Psoas muscle (tissue), 7 donors: ENCODE measurements at regions not wholly inside any gene's neighbourhood (a gene's known extent, or its start where the extent isn't known, plus 50 kb on each side); places are given as distances from the start of the nearest gene placed in this dataset.

Experiments used
- ATAC-seq, 4 donors: fragments of 200-7000 bp; cut with Tn5 transposase; one replicate each; pipeline ENCODE4 v1.9.1; 2020; ENCODE audit warnings: moderate library complexity in 3 of 4, mild to moderate bottlenecking in 2 of 4
- DNase-seq, 2 donors: peaks; one replicate each; pipeline ENCODE4 v3.0.0-alpha.2; 2020
- H3K27ac ChIP-seq: fragments of 200-600 bp; one replicate; pipeline ENCODE4 v1.8.0; 2022
- H3K27me3 ChIP-seq, 3 donors: fragments of 200-600 bp in 1 of 3; one replicate each; pipeline versions ENCODE4 v1.6.1 to v1.8.0; 2013 to 2022; ENCODE audit warnings: low read length in 2 of 3, mild to moderate bottlenecking in 2 of 3, moderate library complexity in 1 of 3; ENCODE audit not compliant: insufficient read depth in 3 of 3
- H3K36me3 ChIP-seq, 2 donors: fragments of 200-600 bp in 1 of 2; one replicate each; pipeline versions ENCODE4 v1.6.1 to v1.8.0; 2013 to 2022; ENCODE audit warnings: low read depth in 1 of 2, mild to moderate bottlenecking in 1 of 2, moderate library complexity in 1 of 2; ENCODE audit not compliant: insufficient read depth in 1 of 2
- H3K4me1 ChIP-seq: fragments of 200-600 bp; one replicate; pipeline ENCODE4 v1.8.0; 2022
- H3K4me3 ChIP-seq: fragments of 200-600 bp; one replicate; pipeline ENCODE4 v1.8.0; 2022; ENCODE audit warnings: mild to moderate bottlenecking
- H3K9me3 ChIP-seq: fragments of 200-600 bp; one replicate; pipeline ENCODE4 v1.8.0; 2022
- WGBS, 3 donors: extraction: QIAGEN DNeasy Blood & Tissue Kit; methylation state at CpG; one replicate each; pipeline versions ENCODE4 v1.1.6 to v1.1.7; 2013; 5-methylcytosine and 5-hydroxymethylcytosine counted together
- intact Hi-C, 2 donors: fragments of 100-400 bp; cut with DNase I; formaldehyde crosslinking; loops; one replicate each; pipeline versions ENCODE4 v1.11.0 to v1.14.2; 2022
- TF ChIP-seq, protein P1 (sequence below): fragments of 200-600 bp; IDR thresholded peaks from one replicate; pipeline ENCODE4 v1.8.0; 2022; ENCODE audit warnings: antibody characterized with exemption
- donor health status: healthy with polysubstance abuse.
- donor health status: DM: no; HTN: no; CAD: no; lungs with moderate emphysema.
- donor health status: Bipolar disorder and iron deficiency.
- donor health status: healthy.
- donor health status: DM: yes; HTN: yes; CAD: no.
- donor health status: DM: no; HTN: no; CAD: no.
- donor health status: DM: yes; HTN: yes; CAD: no.

DNA sequence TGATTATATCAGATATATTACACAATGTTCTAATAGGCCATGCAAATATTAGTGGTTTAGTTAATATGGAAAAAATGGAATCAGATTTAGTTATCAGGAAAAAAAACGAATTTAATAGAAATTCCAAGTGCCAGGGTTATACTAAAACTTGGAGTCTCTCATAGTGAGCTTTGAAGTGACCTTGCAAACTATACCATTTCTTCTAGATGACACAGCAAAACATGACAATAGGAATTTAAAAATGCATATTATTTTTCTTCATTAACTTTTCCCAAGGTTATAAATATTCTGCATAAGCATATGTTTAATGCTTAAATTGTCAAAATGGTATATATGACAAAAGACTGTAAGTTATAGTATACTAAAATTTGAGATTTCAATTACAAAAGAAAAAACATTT, 250.1 kb upstream of the DCN start:
- no peak for DNase-seq
- no peaks in the 10 kb centered on the region for H3K27me3 ChIP-seq
- no peaks in the 10 kb centered on the region for H3K36me3 ChIP-seq
- WGBS, 3 donors: 65 to 74% (median 66%) methylated on average over 1 of the region's 1 CpG
- H3K4me3 ChIP-seq: no peak overlapping the region
- no peak overlapping the region for H3K27ac ChIP-seq
- TF ChIP-seq, protein P1, sequence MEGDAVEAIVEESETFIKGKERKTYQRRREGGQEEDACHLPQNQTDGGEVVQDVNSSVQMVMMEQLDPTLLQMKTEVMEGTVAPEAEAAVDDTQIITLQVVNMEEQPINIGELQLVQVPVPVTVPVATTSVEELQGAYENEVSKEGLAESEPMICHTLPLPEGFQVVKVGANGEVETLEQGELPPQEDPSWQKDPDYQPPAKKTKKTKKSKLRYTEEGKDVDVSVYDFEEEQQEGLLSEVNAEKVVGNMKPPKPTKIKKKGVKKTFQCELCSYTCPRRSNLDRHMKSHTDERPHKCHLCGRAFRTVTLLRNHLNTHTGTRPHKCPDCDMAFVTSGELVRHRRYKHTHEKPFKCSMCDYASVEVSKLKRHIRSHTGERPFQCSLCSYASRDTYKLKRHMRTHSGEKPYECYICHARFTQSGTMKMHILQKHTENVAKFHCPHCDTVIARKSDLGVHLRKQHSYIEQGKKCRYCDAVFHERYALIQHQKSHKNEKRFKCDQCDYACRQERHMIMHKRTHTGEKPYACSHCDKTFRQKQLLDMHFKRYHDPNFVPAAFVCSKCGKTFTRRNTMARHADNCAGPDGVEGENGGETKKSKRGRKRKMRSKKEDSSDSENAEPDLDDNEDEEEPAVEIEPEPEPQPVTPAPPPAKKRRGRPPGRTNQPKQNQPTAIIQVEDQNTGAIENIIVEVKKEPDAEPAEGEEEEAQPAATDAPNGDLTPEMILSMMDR: no peak
- intact Hi-C loops: no loop called here
- H3K4me1 ChIP-seq: no peaks in the 10 kb centered on the region
- no peaks in the 10 kb centered on the region for H3K9me3 ChIP-seq
- ATAC-seq: no peak

DNA sequence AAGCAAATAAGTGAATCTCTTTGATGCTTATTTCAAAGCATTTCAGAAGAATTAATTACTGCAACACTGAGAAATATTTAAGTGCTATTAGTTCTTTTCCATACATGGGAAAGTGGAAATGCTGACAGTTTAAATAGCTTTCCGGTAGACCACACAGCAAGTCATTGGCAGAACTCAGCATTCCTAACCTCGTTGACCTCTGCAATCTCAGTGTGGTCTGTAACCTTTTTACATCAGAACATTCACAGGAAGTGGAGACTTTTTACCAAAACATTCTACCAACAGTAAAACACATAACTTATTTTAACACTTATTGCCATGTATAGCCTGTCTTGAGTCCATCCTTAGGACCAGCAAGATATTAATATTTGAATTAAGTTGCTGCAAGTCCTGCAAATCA, 249.5 kb upstream of the DCN start:
- TF ChIP-seq, protein P1: no peak
- H3K9me3 ChIP-seq: no peaks in the 10 kb centered on the region
- no peak for DNase-seq
- intact Hi-C loops: no loop called here
- no peak overlapping the region for H3K4me3 ChIP-seq
- no peak for ATAC-seq
- no peaks in the 10 kb centered on the region for H3K36me3 ChIP-seq
- no peak overlapping the region for H3K27ac ChIP-seq
- no peaks in the 10 kb centered on the region for H3K4me1 ChIP-seq
- 11 to 16% (median 12%) methylated on average over 2 of the region's 2 CpGs for WGBS, 3 donors
- no peaks in the 10 kb centered on the region for H3K27me3 ChIP-seq

DNA sequence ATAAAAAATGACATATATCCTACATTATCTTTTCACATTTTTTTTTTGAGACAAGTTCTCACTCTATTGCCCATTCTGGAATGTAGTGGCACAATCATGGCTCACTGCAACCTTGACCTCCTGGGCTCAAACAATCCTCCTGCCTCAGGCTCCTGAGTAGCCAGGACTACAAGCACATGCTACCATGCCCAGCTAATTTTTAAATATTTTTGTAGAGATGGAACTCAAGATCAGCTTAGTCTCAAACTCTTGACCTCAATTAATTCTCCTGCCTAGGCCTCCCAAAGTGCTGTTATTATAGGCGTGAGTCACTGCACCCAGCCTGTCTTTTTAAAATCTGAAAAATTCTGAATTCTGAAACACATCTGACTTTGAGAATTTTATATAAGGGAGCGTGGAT, 241.9 kb upstream of the DCN start:
- 90 to 93% (median 91%) methylated on average over 2 of the region's 2 CpGs for WGBS, 3 donors
- no peak for ATAC-seq
- H3K4me3 ChIP-seq: no peak overlapping the region
- no peak overlapping the region for H3K27ac ChIP-seq
- H3K4me1 ChIP-seq: no peaks in the 10 kb centered on the region
- TF ChIP-seq, protein P1: no peak
- no peak for DNase-seq
- no peaks in the 10 kb centered on the region for H3K36me3 ChIP-seq
- no peaks in the 10 kb centered on the region for H3K9me3 ChIP-seq
- H3K27me3 ChIP-seq: no peaks in the 10 kb centered on the region
- intact Hi-C loops: no loop called here

DNA sequence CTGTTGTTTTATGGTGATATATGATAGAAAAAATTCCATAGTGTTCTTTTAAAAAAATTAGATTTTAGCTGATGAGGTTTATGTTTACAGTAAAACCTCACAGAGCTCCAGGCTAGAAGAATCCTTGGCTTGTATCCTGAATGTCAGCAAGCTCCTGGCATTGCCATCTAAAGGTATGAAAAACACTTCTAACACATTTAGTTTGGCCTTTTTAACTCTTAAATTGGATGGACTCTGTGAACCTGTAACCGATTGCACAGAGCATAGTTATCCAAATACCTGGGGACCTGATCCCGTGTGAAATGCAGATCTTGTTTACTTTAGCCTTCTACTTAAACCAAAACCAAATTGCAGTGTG, 241.1 kb upstream of the DCN start:
- WGBS, 3 donors: 49 to 69% (median 67%) methylated on average over 2 of the region's 2 CpGs
- intact Hi-C loops: no loop called here

More for the DNA sequence above, 241.1 kb upstream of the DCN start:
- Histone ChIP-seq H3K4me3 (no peak overlapping the region), H3K9me3 (no peaks in the 10 kb centered on the region), H3K27ac (no peak overlapping the region), H3K36me3 (no peaks in the 10 kb centered on the region), H3K4me1 (no peaks in the 10 kb centered on the region), H3K27me3 (no peaks in the 10 kb centered on the region)
- no peak for DNase-seq
- TF ChIP-seq, protein P1: no peak
- no peak for ATAC-seq
